ENCODE measurements at regions not wholly inside any gene's neighbourhood (a gene's known extent, or its start where the extent isn't known, plus 50 kb on each side); places are given as distances from the start of the nearest gene placed in this dataset.

GRCh38 chr4:89639395-89639794, 197.6 kb downstream of the SNCA start:
- Histone ChIP-seq H2BK120ac (ENCODE audit: low read depth, low read length) (no peak overlapping the region), H4K8ac (ENCODE audit: low read depth, low read length) (no peak overlapping the region), H3K27ac (ENCODE audit: low read depth, low read length) (no peak overlapping the region), H3K4me1 (ENCODE audit: control insufficient read depth, low read depth, low read length) (no peaks in the 10 kb centered on the region), H3K4ac (ENCODE audit: low read depth, low read length) (no peak overlapping the region), H3K79me1 (ENCODE audit: low read length) (no peaks in the 10 kb centered on the region), H2BK5ac (ENCODE audit: low read length) (no peak overlapping the region), H3K4me3 (ENCODE audit: low read length) (no peak overlapping the region), H3K79me2 (ENCODE audit: control insufficient read depth, insufficient read depth, low read length) (no peaks in the 10 kb centered on the region), H3K9ac (ENCODE audit: low read length) (no peak overlapping the region), H2AK5ac (ENCODE audit: low read length) (no peak overlapping the region), H3K36me3 (ENCODE audit: control insufficient read depth, insufficient read depth, low read length) (no peaks in the 10 kb centered on the region), H3K18ac (ENCODE audit: low read length) (no peak overlapping the region), H4K5ac (ENCODE audit: low read length) (no peak overlapping the region), H3K56ac (ENCODE audit: low read length) (no peak overlapping the region), H3K27me3 (ENCODE audit: insufficient read depth, low read length, poor library complexity) (no peaks in the 10 kb centered on the region), H2BK15ac (replicated peaks; ENCODE audit: low read depth) (no peak overlapping the region), H3K23ac (ENCODE audit: low read length) (no peak overlapping the region), H3K4me2 (ENCODE audit: low read length) (no peak overlapping the region)
- WGBS (ENCODE audit: extremely low coverage, insufficient coverage, low lambda C conversion rate) = no CpG with 5 or more reads among the region's 2 CpGs
- DNase-seq = no peak

- Histone ChIP-seq H2BK120ac (ENCODE audit: low read depth, low read length) (no peak overlapping the region), H3K27me3 (ENCODE audit: insufficient read depth, low read length, poor library complexity) (no peaks in the 10 kb centered on the region), H3K36me3 (ENCODE audit: control insufficient read depth, insufficient read depth, low read length) (no peaks in the 10 kb centered on the region), H2AK5ac (ENCODE audit: low read length) (no peak overlapping the region), H3K18ac (ENCODE audit: low read length) (no peak overlapping the region), H3K4me1 (ENCODE audit: control insufficient read depth, low read depth, low read length) (no peaks in the 10 kb centered on the region), H3K4ac (ENCODE audit: low read depth, low read length) (no peak overlapping the region), H2BK15ac (replicated peaks; ENCODE audit: low read depth) (no peak overlapping the region), H3K4me3 (ENCODE audit: low read length) (no peak overlapping the region), H3K79me1 (ENCODE audit: low read length) (no peaks in the 10 kb centered on the region), H4K5ac (ENCODE audit: low read length) (no peak overlapping the region), H3K27ac (ENCODE audit: low read depth, low read length) (no peak overlapping the region), H3K23ac (ENCODE audit: low read length) (no peak overlapping the region), H3K4me2 (ENCODE audit: low read length) (no peak overlapping the region), H4K8ac (ENCODE audit: low read depth, low read length) (no peak overlapping the region), H3K79me2 (ENCODE audit: control insufficient read depth, insufficient read depth, low read length) (no peaks in the 10 kb centered on the region), H3K9ac (ENCODE audit: low read length) (no peak overlapping the region), H2BK5ac (ENCODE audit: low read length) (no peak overlapping the region), H3K56ac (ENCODE audit: low read length) (no peak overlapping the region)
- DNase-seq = peak; percentile 23
- no CpG with 5 or more reads among the region's 1 CpG for WGBS (ENCODE audit: extremely low coverage, insufficient coverage, low lambda C conversion rate)
These were observed 211.2 kb downstream of the SNCA start for GRCh38 chr4:89625599-89626293.

- Histone ChIP-seq H3K27me3 (ENCODE audit: insufficient read depth, low read length, poor library complexity) (no peaks in the 10 kb centered on the region), H3K23ac (ENCODE audit: low read length) (no peak overlapping the region), H2AK5ac (ENCODE audit: low read length) (no peak overlapping the region), H2BK15ac (replicated peaks; ENCODE audit: low read depth) (no peak overlapping the region), H3K79me2 (ENCODE audit: control insufficient read depth, insufficient read depth, low read length) (no peaks in the 10 kb centered on the region), H3K27ac (ENCODE audit: low read depth, low read length) (no peak overlapping the region), H3K4me3 (ENCODE audit: low read length) (no peak overlapping the region), H3K18ac (ENCODE audit: low read length) (no peak overlapping the region), H4K5ac (ENCODE audit: low read length) (no peak overlapping the region), H3K56ac (ENCODE audit: low read length) (no peak overlapping the region), H3K4me2 (ENCODE audit: low read length) (no peak overlapping the region), H3K36me3 (ENCODE audit: control insufficient read depth, insufficient read depth, low read length) (no peaks in the 10 kb centered on the region), H3K4me1 (ENCODE audit: control insufficient read depth, low read depth, low read length) (no peaks in the 10 kb centered on the region), H2BK5ac (ENCODE audit: low read length) (no peak overlapping the region), H2BK120ac (ENCODE audit: low read depth, low read length) (no peak overlapping the region), H3K4ac (ENCODE audit: low read depth, low read length) (no peak overlapping the region), H3K79me1 (ENCODE audit: low read length) (no peaks in the 10 kb centered on the region), H4K8ac (ENCODE audit: low read depth, low read length) (no peak overlapping the region), H3K9ac (ENCODE audit: low read length) (no peak overlapping the region)
- WGBS (ENCODE audit: extremely low coverage, insufficient coverage, low lambda C conversion rate) = no CpG with 5 or more reads among the region's 1 CpG
- DNase-seq = no peak
These were observed 217.6 kb downstream of the SNCA start for GRCh38 chr4:89619206-89619962.

GRCh38 chr4:89618151-89618550, 218.8 kb downstream of the SNCA start:
- H3K36me3 ChIP-seq (ENCODE audit: control insufficient read depth, insufficient read depth, low read length) = no peaks in the 10 kb centered on the region
- H3K4me2 ChIP-seq (ENCODE audit: low read length) = no peak overlapping the region
- H2AK5ac ChIP-seq (ENCODE audit: low read length) = no peak overlapping the region
- H3K4ac ChIP-seq (ENCODE audit: low read depth, low read length) = no peak overlapping the region
- no peak overlapping the region for H4K8ac ChIP-seq (ENCODE audit: low read depth, low read length)
- no peaks in the 10 kb centered on the region for H3K79me1 ChIP-seq (ENCODE audit: low read length)
- H3K27ac ChIP-seq (ENCODE audit: low read depth, low read length) = no peak overlapping the region
- DNase-seq = no peak
- no peak overlapping the region for H4K5ac ChIP-seq (ENCODE audit: low read length)
- no peaks in the 10 kb centered on the region for H3K79me2 ChIP-seq (ENCODE audit: control insufficient read depth, insufficient read depth, low read length)
- no CpG with 5 or more reads among the region's 2 CpGs for WGBS (ENCODE audit: extremely low coverage, insufficient coverage, low lambda C conversion rate)
- no peak overlapping the region for H3K56ac ChIP-seq (ENCODE audit: low read length)
- no peaks in the 10 kb centered on the region for H3K27me3 ChIP-seq (ENCODE audit: insufficient read depth, low read length, poor library complexity)
- no peak overlapping the region for H2BK15ac ChIP-seq (replicated peaks; ENCODE audit: low read depth)
- no peak overlapping the region for H3K23ac ChIP-seq (ENCODE audit: low read length)
- H3K18ac ChIP-seq (ENCODE audit: low read length) = peak overlapping the region; percentile 28
- H3K4me1 ChIP-seq (ENCODE audit: control insufficient read depth, low read depth, low read length) = no peaks in the 10 kb centered on the region
- H2BK120ac ChIP-seq (ENCODE audit: low read depth, low read length) = peak overlapping the region; percentile 9
- H3K9ac ChIP-seq (ENCODE audit: low read length) = no peak overlapping the region
- no peak overlapping the region for H3K4me3 ChIP-seq (ENCODE audit: low read length)
- H2BK5ac ChIP-seq (ENCODE audit: low read length) = no peak overlapping the region

- Histone ChIP-seq H3K27me3 (ENCODE audit: insufficient read depth, low read length, poor library complexity) (no peaks in the 10 kb centered on the region), H3K4me3 (ENCODE audit: low read length) (no peak overlapping the region), H3K9ac (ENCODE audit: low read length) (no peak overlapping the region), H3K4ac (ENCODE audit: low read depth, low read length) (no peak overlapping the region), H3K79me1 (ENCODE audit: low read length) (no peaks in the 10 kb centered on the region), H3K56ac (ENCODE audit: low read length) (no peak overlapping the region), H3K4me2 (ENCODE audit: low read length) (no peak overlapping the region), H2BK15ac (replicated peaks; ENCODE audit: low read depth) (no peak overlapping the region), H4K5ac (ENCODE audit: low read length) (no peak overlapping the region), H3K4me1 (ENCODE audit: control insufficient read depth, low read depth, low read length) (no peaks in the 10 kb centered on the region), H2BK5ac (ENCODE audit: low read length) (no peak overlapping the region), H3K18ac (ENCODE audit: low read length) (no peak overlapping the region), H2AK5ac (ENCODE audit: low read length) (no peak overlapping the region), H3K23ac (ENCODE audit: low read length) (no peak overlapping the region), H3K79me2 (ENCODE audit: control insufficient read depth, insufficient read depth, low read length) (no peaks in the 10 kb centered on the region), H2BK120ac (ENCODE audit: low read depth, low read length) (no peak overlapping the region), H3K36me3 (ENCODE audit: control insufficient read depth, insufficient read depth, low read length) (no peaks in the 10 kb centered on the region), H4K8ac (ENCODE audit: low read depth, low read length) (no peak overlapping the region), H3K27ac (ENCODE audit: low read depth, low read length) (no peak overlapping the region)
- no CpG with 5 or more reads among the region's 3 CpGs for WGBS (ENCODE audit: extremely low coverage, insufficient coverage, low lambda C conversion rate)
- no peak for DNase-seq
These were observed 219.6 kb downstream of the SNCA start for GRCh38 chr4:89617317-89617716.

Measured in mesendoderm (in vitro differentiated cells).